Stimulated activated CD8-positive, alpha-beta memory T cell treated with anti-CD3 and anti-CD28 coated beads, Interleukin-12 subunit alpha, Interleukin-12 subunit beta, amount 100 ng/mL, for 24 hours (primary cell): ENCODE measurements at regions not wholly inside any gene's neighbourhood (a gene's known extent, or its start where the extent isn't known, plus 50 kb on each side); places are given as distances from the start of the nearest gene placed in this dataset.
"Not testable (repeated sequence)": the region's sequence is repeated elsewhere in the genome, so short reads cannot be mapped to it uniquely, and the experiment has no call there.

Source experiments
- DNase-seq: peaks from one replicate; pipeline ENCODE4 v3.0.0-alpha.2; 2020; ENCODE audit errors: extremely low read depth

- DNase-seq, result no peak
Measured at GRCh38 chr7:98774884-98775283, 94.9 kb downstream of the TMEM130 start.

GRCh38 chr7:98777051-98777450, 92.8 kb downstream of the TMEM130 start:
- no peak for DNase-seq

GRCh38 chr7:98778421-98778820, 91.4 kb downstream of the TMEM130 start:
- DNase-seq, result no peak

- no peak for DNase-seq
Measured at GRCh38 chr7:98779800-98780587, 89.8 kb downstream of the TMEM130 start.

GRCh38 chr7:98784216-98784785, 85.5 kb downstream of the TMEM130 start:
- DNase-seq, result no peak

GRCh38 chr7:98785929-98786571, 83.8 kb downstream of the TMEM130 start:
- DNase-seq, result no peak

- DNase-seq, result no peak
Measured at GRCh38 chr7:98788966-98789365, 80.8 kb downstream of the TMEM130 start.

GRCh38 chr7:98794453-98794852, 75.4 kb downstream of the TMEM130 start:
- not testable (repeated sequence) for DNase-seq

GRCh38 chr7:98795741-98796493, 73.9 kb downstream of the TMEM130 start:
- no peak for DNase-seq
